NCI-H2107 treated with DMSO at 0.1 percent for 48 hours (cell line): ENCODE measurements at regions not wholly inside any gene's neighbourhood (a gene's known extent, or its start where the extent isn't known, plus 50 kb on each side); places are given as distances from the start of the nearest gene placed in this dataset.

ENCODE experiments used
- DNase-seq: peaks from one replicate; lab custom pipeline; 2025; ENCODE audit not compliant: unreplicated experiment; lab: John Stamatoyannopoulos, UW

GRCh38 chr9:91155181-91155580, 206.5 kb downstream of the AUH start:
- DNase-seq = no peak

GRCh38 chr9:91155746-91156376, 205.9 kb downstream of the AUH start:
- DNase-seq = no peak

- DNase-seq = no peak
Observed at GRCh38 chr9:91156451-91157234, 205.1 kb downstream of the AUH start.

GRCh38 chr9:91157883-91158282, 203.8 kb downstream of the AUH start:
- DNase-seq = no peak

- no peak for DNase-seq
Observed at GRCh38 chr9:91158286-91158685, 203.4 kb downstream of the AUH start.

GRCh38 chr9:91158946-91159345, 202.8 kb downstream of the AUH start:
- no peak for DNase-seq

GRCh38 chr9:91159664-91160121, 202.0 kb downstream of the AUH start:
- no peak for DNase-seq

GRCh38 chr9:91160181-91160580, 201.5 kb downstream of the AUH start:
- DNase-seq = no peak

GRCh38 chr9:91160599-91161464, 200.9 kb downstream of the AUH start:
- DNase-seq = no peak

- DNase-seq = no peak
Observed at GRCh38 chr9:91161465-91162300, 200.0 kb downstream of the AUH start.

GRCh38 chr9:91162311-91162710, 199.4 kb downstream of the AUH start:
- DNase-seq = no peak

- DNase-seq = no peak
Observed at GRCh38 chr9:91162784-91163443, 198.8 kb downstream of the AUH start.

- DNase-seq = no peak
Observed at GRCh38 chr9:91163444-91163772, 198.3 kb downstream of the AUH start.

- no peak for DNase-seq
Observed at GRCh38 chr9:91163773-91164471, 197.8 kb downstream of the AUH start.
